ENCODE measurements at regions not wholly inside any gene's neighbourhood (a gene's known extent, or its start where the extent isn't known, plus 50 kb on each side); places are given as distances from the start of the nearest gene placed in this dataset.

DNA sequence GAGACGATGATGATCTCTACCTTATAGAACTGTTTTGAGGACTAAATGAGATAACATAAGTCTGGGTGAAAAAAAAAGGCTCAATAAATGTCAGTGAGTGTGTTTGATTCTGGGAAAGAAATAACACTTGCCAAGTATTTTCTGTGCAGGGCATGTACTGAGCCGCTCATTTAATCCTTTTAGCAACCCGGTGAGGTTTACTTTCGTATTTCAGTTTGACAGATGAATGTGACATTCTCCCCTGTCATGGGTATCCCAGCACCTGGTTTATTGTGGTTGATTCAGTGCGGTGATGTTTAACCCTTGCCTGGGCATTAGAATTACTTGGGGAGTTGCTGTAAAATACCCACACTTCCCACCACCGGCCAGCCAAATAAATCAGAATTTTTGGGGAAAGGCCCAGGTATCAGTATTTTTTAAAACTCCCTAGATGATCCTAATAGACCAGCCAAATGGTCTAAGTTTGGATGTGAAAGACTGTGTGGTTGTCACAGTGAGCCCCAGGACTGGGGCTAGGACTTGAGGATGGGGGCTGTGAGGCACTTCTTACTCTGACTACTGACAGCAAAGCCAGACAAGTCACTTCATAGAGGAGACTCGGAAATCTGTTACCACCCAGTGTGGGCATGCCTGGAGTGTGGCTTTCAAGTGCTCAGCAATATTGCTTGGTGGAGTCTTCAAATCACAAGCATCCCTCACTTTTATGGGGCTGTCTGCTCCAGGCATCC is 100.2 kb upstream of the KCNG1 start:
- TF ChIP-seq POLR2AphosphoS5 (IDR thresholded peaks at IDR 0.05) (peak; percentile 54), POLR2A (IDR thresholded peaks at IDR 0.05) (no peak), EP300 (IDR thresholded peaks at IDR 0.05) (no peak)
- TF ChIP-seq, protein P1, sequence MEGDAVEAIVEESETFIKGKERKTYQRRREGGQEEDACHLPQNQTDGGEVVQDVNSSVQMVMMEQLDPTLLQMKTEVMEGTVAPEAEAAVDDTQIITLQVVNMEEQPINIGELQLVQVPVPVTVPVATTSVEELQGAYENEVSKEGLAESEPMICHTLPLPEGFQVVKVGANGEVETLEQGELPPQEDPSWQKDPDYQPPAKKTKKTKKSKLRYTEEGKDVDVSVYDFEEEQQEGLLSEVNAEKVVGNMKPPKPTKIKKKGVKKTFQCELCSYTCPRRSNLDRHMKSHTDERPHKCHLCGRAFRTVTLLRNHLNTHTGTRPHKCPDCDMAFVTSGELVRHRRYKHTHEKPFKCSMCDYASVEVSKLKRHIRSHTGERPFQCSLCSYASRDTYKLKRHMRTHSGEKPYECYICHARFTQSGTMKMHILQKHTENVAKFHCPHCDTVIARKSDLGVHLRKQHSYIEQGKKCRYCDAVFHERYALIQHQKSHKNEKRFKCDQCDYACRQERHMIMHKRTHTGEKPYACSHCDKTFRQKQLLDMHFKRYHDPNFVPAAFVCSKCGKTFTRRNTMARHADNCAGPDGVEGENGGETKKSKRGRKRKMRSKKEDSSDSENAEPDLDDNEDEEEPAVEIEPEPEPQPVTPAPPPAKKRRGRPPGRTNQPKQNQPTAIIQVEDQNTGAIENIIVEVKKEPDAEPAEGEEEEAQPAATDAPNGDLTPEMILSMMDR (IDR thresholded peaks at IDR 0.05) = no peak
- no peak overlapping the region for H3K4me3 ChIP-seq
- no peak for ATAC-seq
- H3K9me3 ChIP-seq = no peaks in the 10 kb centered on the region
- no peaks in the 10 kb centered on the region for H3K36me3 ChIP-seq
- peaks cover 10% of the 10 kb centered on the region for H3K27me3 ChIP-seq
- H3K27ac ChIP-seq = peak overlapping the region in 1 of 4 donors; percentile 16
- 27 to 35% methylated on average over 5 to 7 of the region's 7 CpGs for WGBS, 2 donors (ENCODE audit: low coverage in 1 of 2)
- peaks cover 0 to 44% (median 4%) of the 10 kb centered on the region in 3 donors for H3K4me1 ChIP-seq

DNA sequence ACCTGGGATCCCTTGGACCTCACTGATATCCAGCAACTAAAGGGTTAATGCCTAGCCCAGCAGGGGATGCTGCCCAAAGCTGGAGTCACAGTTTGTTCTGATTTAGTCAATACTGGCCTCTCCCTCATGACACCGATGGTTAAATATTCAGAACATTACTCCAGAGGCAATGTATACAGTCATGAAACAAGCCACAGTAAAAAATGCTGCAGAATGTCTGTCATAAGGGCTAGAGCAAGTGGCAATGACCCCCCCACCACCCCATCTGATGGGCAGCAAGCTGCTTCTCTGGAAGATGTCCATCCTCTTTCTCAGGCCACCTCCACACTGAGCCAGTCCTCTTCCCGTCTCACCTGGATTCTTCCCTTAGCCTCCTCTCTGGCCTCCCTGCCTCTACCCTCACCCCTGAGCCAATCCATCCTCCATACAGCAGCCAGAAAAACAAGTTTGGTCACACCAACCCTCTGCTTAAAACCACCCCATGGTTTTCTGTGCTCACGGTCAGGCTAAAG is 99.0 kb upstream of the KCNG1 start:
- Histone ChIP-seq H3K27me3 (peaks cover 10% of the 10 kb centered on the region), H3K4me3 (no peak overlapping the region), H3K4me1 (peaks cover 0 to 44% (median 4%) of the 10 kb centered on the region in 3 donors), H3K27ac (peak overlapping the region in 1 of 4 donors; percentile 16), H3K36me3 (no peaks in the 10 kb centered on the region), H3K9me3 (no peaks in the 10 kb centered on the region)
- TF ChIP-seq POLR2AphosphoS5 (IDR thresholded peaks at IDR 0.05) = no peak
- TF ChIP-seq, protein P1 (IDR thresholded peaks at IDR 0.05) = no peak
- ATAC-seq = no peak
- WGBS, 2 donors (ENCODE audit: low coverage in 1 of 2) = 24 to 37% methylated on average over 2 to 3 of the region's 3 CpGs

DNA sequence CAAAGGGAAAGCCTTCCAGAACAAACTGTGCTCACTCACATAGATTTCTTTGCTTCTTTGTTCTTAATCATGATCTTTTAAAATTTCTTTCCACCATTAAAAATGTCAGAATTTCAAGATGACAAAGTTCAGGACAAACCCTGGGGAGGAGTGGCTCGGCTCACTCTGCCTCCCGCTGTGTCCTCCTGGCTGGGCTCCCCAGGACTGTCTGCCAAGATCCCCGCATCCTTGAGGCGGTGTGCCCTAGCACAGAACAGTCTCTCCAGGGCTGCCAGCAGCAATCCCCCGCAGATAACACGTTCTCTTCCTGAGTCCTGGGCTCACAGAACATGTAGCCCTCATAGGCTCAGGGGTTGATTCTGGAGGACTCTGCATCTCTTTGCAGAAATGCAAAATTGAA is 98.4 kb upstream of the KCNG1 start:
- H3K4me3 ChIP-seq = no peak overlapping the region
- peaks cover 12% of the 10 kb centered on the region for H3K27me3 ChIP-seq
- TF ChIP-seq, protein P1 (IDR thresholded peaks at IDR 0.05) = no peak
- TF ChIP-seq POLR2AphosphoS5 (IDR thresholded peaks at IDR 0.05) = no peak
- TF ChIP-seq EP300 (IDR thresholded peaks at IDR 0.05) = no peak
- no peak for TF ChIP-seq POLR2A (IDR thresholded peaks at IDR 0.05)
- 0 to 12% methylated on average over 1 to 3 of the region's 6 CpGs for WGBS, 2 donors (ENCODE audit: low coverage in 1 of 2)
- no peaks in the 10 kb centered on the region for H3K9me3 ChIP-seq
- peak; percentile 25 for ATAC-seq
- peak overlapping the region in 1 of 4 donors; percentile 47 for H3K27ac ChIP-seq
- H3K36me3 ChIP-seq = no peaks in the 10 kb centered on the region
- peaks cover 0 to 40% (median 4%) of the 10 kb centered on the region in 3 donors for H3K4me1 ChIP-seq

DNA sequence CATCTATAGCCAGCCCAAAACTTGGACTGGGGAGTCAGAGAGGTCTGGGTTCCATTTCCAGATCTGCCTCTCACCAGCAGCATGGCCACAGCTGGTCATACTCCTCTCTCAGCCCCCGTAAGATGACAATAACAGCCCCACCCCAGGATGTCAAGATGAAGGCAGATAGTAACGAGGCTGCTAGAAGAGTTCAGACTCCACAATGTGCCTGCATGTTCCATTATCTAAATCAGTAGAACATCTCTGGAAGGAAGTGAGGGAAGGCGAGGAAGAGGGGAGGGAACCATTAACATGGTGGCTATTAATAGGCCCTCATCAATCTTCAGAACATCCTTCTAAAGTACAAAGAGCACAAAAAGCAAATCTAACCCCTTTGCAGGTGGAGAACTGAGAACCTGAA is 98.0 kb upstream of the KCNG1 start:
- Histone ChIP-seq H3K4me1 (peaks cover 0 to 36% (median 4%) of the 10 kb centered on the region in 3 donors), H3K4me3 (no peak overlapping the region), H3K27me3 (peaks cover 16% of the 10 kb centered on the region), H3K36me3 (no peaks in the 10 kb centered on the region), H3K27ac (peak overlapping the region in 1 of 4 donors; percentile 47), H3K9me3 (no peaks in the 10 kb centered on the region)
- no peak for ATAC-seq
- TF ChIP-seq POLR2A (IDR thresholded peaks at IDR 0.05) = no peak
- WGBS, 2 donors (ENCODE audit: low coverage in 1 of 2) = 12 to 38% methylated on average over 2 to 3 of the region's 3 CpGs

DNA sequence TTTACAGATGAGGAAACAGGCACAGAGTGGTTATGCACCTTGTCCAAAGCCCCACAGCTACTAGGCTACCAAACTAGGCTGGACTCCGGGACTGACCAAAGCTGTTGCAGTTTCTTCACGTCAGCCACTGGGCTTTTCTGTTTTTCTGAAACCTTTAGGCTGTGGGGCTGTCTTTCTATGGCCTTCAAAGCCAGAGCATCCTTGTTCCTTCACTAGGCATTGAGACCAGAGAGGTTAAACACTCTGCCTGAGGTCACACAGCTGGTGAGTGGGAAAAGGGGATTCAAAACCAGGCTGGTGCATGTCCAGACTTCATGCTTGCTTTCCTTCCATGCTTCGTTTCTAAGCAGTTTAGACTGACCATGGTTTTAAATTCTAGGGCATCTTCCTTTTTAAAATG is 97.5 kb upstream of the KCNG1 start:
- Histone ChIP-seq H3K4me3 (no peak overlapping the region), H3K27ac (peak overlapping the region in 1 of 4 donors; percentile 47), H3K4me1 (peaks cover 0 to 31% (median 4%) of the 10 kb centered on the region in 3 donors), H3K36me3 (no peaks in the 10 kb centered on the region), H3K9me3 (no peaks in the 10 kb centered on the region), H3K27me3 (peaks cover 17% of the 10 kb centered on the region)
- 63 to 81% methylated on average over 3 of the region's 3 CpGs for WGBS, 2 donors (ENCODE audit: low coverage in 1 of 2)
- TF ChIP-seq, protein P1 (IDR thresholded peaks at IDR 0.05) = no peak
- TF ChIP-seq POLR2A (IDR thresholded peaks at IDR 0.05) (no peak), POLR2AphosphoS5 (IDR thresholded peaks at IDR 0.05) (no peak), EP300 (IDR thresholded peaks at IDR 0.05) (no peak)
- no peak for ATAC-seq
